Skeletal muscle tissue (tissue), 3 donors: ENCODE measurements at regions not wholly inside any gene's neighbourhood (a gene's known extent, or its start where the extent isn't known, plus 50 kb on each side); places are given as distances from the start of the nearest gene placed in this dataset.

Experiments used
- H3K27ac ChIP-seq: one replicate; pipeline ENCODE4 v1.7.0; 2013; ENCODE audit warnings: mild to moderate bottlenecking, low read depth, low read length, inconsistent platforms
- H3K27me3 ChIP-seq, 3 donors: one replicate each; pipeline ENCODE4 v1.7.0; 2013; ENCODE audit warnings: low read length in 3 of 3; ENCODE audit not compliant: control insufficient read depth in 3 of 3, insufficient read depth in 3 of 3
- H3K36me3 ChIP-seq, 3 donors: one replicate each; pipeline ENCODE4 v1.7.0; 2013; ENCODE audit warnings: low read length in 3 of 3; ENCODE audit not compliant: control insufficient read depth in 3 of 3, insufficient read depth in 3 of 3
- H3K4me1 ChIP-seq, 3 donors: one replicate each; pipeline ENCODE4 v1.7.0; 2013; ENCODE audit warnings: low read length in 3 of 3, mild to moderate bottlenecking in 3 of 3; ENCODE audit not compliant: control insufficient read depth in 3 of 3, insufficient read depth in 3 of 3
- H3K4me3 ChIP-seq, 3 donors: one replicate each; pipeline ENCODE4 v1.7.0; 2013; ENCODE audit warnings: low read length in 3 of 3
- H3K9ac ChIP-seq, 3 donors: one replicate each; pipeline ENCODE4 v1.7.0; 2013; ENCODE audit warnings: low read length in 3 of 3, mild to moderate bottlenecking in 3 of 3, moderate library complexity in 2 of 3, low read depth in 1 of 3
- H3K9me3 ChIP-seq, 3 donors: one replicate each; pipeline ENCODE4 v1.7.0; 2013; ENCODE audit warnings: low read length in 3 of 3; ENCODE audit not compliant: control insufficient read depth in 3 of 3
- donor health status: Osteomylitis.

DNA sequence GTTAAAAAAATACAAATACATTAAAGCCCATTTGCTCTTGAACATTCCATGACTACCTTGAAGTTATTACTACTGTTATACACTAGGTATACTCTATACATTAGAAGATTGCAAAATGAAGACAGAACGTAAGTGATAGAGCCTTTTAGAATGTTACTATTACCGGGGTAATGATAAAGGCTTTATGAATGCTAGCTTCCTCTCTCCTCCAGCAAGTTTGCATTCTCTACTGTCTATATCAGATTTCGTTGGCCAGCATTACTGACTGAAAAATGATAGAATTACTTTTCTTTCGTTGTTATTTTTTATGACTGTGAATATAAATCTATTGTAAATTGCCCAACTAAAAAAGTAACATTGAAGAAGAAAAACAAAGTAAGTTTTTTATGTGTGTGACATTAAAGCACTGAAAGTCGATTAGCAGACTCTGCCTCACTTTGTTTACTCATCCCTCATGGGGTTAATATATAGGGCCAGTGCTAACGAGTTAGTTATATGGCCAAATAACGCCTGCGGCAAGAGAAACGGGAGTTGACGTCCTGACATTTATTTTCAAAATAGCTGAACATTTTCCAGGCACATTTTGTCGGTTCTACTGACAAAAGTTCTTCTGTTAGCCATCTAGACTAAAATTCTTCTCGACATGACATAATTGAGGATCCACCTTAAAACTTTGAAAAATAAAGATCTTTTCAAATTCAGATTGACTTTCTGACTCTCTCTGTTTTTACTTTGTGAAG lies 163.8 kb upstream of the KITLG start:
- Histone ChIP-seq H3K36me3 (no peaks in the 10 kb centered on the region), H3K4me3 (no peak overlapping the region), H3K9ac (no peak overlapping the region), H3K27me3 (no peaks in the 10 kb centered on the region), H3K4me1 (no peaks in the 10 kb centered on the region), H3K27ac (no peak overlapping the region), H3K9me3 (no peaks in the 10 kb centered on the region)

DNA sequence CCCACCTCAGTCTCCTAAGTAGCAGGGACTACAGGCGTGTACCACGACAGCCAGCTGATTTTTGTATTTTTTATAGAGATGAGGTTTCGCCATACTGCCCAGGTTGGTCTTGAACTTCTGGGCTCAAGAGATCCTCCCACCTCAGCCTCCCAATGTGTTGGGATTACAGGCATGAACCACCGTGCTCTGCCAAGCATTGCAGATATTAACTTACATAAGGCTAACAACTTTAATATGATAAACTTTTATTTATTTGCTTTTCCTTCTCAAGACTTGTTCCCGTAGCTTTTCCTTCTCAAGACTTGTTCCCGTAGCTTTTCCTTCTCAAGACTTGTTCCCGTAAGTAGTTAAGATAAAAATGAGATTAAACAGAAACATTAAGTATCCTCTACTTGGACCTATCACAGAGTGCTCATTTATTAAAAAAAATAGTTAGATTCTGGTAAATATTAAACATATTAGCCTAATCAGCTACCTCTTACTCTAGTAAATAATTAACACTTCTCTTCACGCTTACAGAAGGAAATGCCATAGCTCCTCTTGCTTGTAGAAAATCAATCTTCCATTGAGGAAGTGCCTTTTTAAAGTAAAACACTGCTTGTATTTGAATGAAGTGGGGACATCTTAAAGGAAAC lies 157.7 kb upstream of the KITLG start:
- Histone ChIP-seq H3K27ac (no peak overlapping the region), H3K9ac (no peak overlapping the region), H3K27me3 (no peaks in the 10 kb centered on the region), H3K36me3 (no peaks in the 10 kb centered on the region), H3K4me3 (no peak overlapping the region), H3K9me3 (no peaks in the 10 kb centered on the region), H3K4me1 (no peaks in the 10 kb centered on the region)

DNA sequence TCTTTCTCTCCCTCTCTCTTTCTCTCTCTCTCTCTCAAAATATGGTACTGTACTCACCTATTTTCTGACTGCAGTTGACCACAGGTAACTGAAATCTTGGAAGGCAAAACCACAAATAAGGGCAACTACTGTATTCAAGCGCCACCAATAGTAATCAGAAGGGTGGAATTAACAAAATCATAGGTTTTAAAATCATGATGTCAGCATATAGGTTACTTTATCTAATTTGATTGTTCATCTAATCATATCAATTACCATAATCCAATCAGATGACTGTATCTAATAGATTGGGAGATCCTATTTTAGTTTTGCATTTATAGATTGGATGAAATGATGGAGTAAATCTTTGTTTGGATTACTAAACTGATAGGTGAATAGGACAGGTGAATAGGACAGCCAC lies 155.8 kb upstream of the KITLG start:
- Histone ChIP-seq H3K36me3 (no peaks in the 10 kb centered on the region), H3K27me3 (no peaks in the 10 kb centered on the region), H3K9ac (no peak overlapping the region), H3K27ac (no peak overlapping the region), H3K4me3 (no peak overlapping the region), H3K9me3 (no peaks in the 10 kb centered on the region), H3K4me1 (no peaks in the 10 kb centered on the region)

DNA sequence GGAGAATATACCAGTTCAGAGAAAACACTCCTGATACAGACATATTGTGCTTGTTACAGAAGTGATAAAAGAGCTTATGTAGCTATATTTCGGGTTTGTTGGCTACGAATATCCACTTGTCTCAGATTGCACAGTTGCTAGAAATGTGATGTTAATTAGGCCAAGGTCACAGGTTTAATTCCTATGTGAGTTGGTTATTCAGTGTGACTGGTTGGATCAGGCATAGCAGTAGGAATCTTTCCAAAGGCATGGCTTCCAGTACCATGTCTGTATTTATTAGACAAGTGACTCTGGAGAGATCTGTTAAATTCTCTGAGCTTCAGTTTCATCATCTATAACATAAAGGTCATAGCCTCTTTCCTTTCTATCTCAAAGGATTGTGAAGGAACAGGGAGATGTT lies 152.7 kb upstream of the KITLG start:
- H3K4me1 ChIP-seq = no peaks in the 10 kb centered on the region
- no peak overlapping the region for H3K4me3 ChIP-seq
- H3K27ac ChIP-seq = no peak overlapping the region
- H3K36me3 ChIP-seq = no peaks in the 10 kb centered on the region
- no peaks in the 10 kb centered on the region for H3K9me3 ChIP-seq
- H3K27me3 ChIP-seq = no peaks in the 10 kb centered on the region
- H3K9ac ChIP-seq = no peak overlapping the region

DNA sequence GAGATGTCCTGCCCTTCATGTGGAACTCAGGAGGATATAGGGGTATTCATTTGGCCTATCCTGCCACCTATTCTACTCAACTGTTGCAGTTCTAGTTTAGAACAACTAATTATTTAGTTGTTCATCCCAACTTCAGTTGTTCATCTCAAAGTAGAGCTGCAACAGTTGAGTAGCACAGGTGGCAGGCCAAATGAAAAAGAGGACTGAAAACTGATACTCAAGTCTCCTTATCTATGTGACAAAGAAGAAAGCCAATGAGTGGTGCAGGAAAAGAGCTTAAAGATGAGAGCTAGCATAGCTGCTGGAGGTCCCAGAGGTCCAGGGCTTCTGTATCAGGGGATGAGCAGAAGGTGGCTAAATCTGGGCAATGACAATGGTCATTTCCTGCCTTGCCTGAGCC lies 148.9 kb upstream of the KITLG start:
- Histone ChIP-seq H3K4me3 (no peak overlapping the region), H3K27ac (no peak overlapping the region), H3K4me1 (no peaks in the 10 kb centered on the region), H3K9me3 (no peaks in the 10 kb centered on the region), H3K36me3 (no peaks in the 10 kb centered on the region), H3K27me3 (no peaks in the 10 kb centered on the region), H3K9ac (no peak overlapping the region)

DNA sequence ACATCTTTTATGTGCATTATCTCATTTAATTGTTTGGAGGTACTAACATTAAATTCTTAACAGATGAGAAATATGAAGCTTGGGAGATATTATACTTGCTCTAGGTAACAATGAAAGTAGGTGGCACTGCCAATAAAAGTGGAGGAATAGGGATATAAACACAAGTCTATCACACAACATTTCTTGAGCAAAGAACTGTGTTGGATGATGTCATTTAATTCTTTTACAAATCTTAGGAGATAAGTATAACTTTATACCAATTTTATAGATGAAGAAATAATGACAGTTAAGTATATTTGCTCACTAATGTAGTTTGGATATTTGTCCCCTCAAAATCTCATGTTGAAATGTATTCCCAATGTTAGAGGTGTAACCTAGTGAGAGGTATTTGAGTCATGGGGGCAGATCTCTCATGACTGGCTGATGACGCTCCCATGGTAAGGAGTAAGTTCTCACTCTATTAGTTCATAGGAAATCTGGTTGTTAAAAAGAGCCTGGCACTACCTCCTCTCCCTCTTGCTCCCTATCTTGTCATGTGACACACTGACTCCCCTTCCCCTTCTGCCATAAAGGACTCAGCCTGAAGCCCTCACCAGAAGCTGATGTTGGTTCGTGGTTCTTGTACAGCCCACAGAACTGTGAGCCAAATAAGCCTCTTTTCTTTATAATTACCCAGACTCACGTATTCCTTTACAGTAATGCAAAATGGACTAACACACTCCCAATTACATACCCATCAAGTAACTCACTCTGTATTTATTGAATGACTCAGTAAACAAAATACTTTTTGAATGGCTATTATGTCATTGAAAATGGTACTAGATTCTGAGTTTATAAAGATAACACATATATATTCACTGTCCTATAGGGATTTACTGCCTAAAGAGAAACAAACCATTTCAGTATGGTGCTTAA lies 146.8 kb upstream of the KITLG start:
- no peak overlapping the region for H3K9ac ChIP-seq
- H3K27ac ChIP-seq = no peak overlapping the region
- no peak overlapping the region for H3K4me3 ChIP-seq
- H3K9me3 ChIP-seq = no peaks in the 10 kb centered on the region
- H3K27me3 ChIP-seq = no peaks in the 10 kb centered on the region
- H3K4me1 ChIP-seq = no peaks in the 10 kb centered on the region
- no peaks in the 10 kb centered on the region for H3K36me3 ChIP-seq

DNA sequence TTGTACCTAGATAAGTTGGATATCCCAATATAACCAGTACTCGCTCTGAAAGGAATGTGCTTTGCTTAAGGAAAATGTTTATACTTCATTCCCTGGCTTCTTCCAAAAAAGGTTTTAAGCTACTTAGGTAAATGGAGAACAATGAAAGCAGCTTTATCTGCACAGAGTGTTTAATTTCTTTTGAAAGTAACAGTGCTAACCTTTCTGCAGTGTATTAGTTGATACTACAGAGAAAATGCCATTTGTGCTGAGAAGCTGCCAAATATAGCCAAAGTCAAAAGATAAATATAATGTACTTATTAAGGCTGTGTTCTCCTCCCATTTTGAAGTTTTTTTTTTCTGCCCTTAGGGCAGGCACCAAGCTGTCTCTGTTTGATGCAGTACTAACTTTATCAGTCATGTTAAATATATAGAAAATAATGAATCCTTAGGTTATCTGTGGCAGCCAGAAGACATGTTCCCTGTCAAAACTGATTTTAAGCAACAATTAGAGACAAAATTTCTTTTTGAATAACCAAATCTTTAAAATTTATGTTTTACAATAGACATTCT lies 145.4 kb upstream of the KITLG start:
- Histone ChIP-seq H3K4me3 (no peak overlapping the region), H3K27me3 (no peaks in the 10 kb centered on the region), H3K9ac (no peak overlapping the region), H3K9me3 (no peaks in the 10 kb centered on the region), H3K36me3 (no peaks in the 10 kb centered on the region), H3K27ac (no peak overlapping the region), H3K4me1 (no peaks in the 10 kb centered on the region)

DNA sequence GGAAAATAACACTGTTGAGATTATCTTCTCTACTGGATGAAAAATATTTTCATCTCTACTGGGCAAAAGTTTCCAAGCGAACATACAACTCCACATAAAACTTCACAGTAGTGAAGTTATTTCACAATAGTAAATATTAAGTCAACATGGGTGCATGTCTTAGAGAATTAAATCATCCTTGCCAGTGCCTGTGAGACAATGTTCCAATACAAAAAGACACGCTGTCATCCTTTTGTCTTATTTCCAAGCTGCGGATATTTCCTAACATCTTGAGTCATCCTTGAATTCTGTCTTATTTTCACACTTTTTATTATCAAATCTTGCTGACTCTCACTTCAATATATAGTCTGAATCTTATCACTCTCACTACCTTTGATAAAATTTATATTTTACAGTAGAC lies 142.9 kb upstream of the KITLG start:
- no peaks in the 10 kb centered on the region for H3K4me1 ChIP-seq
- H3K36me3 ChIP-seq = no peaks in the 10 kb centered on the region
- H3K27me3 ChIP-seq = no peaks in the 10 kb centered on the region
- H3K9me3 ChIP-seq = no peaks in the 10 kb centered on the region
- no peak overlapping the region for H3K4me3 ChIP-seq
- no peak overlapping the region for H3K9ac ChIP-seq
- H3K27ac ChIP-seq = no peak overlapping the region

DNA sequence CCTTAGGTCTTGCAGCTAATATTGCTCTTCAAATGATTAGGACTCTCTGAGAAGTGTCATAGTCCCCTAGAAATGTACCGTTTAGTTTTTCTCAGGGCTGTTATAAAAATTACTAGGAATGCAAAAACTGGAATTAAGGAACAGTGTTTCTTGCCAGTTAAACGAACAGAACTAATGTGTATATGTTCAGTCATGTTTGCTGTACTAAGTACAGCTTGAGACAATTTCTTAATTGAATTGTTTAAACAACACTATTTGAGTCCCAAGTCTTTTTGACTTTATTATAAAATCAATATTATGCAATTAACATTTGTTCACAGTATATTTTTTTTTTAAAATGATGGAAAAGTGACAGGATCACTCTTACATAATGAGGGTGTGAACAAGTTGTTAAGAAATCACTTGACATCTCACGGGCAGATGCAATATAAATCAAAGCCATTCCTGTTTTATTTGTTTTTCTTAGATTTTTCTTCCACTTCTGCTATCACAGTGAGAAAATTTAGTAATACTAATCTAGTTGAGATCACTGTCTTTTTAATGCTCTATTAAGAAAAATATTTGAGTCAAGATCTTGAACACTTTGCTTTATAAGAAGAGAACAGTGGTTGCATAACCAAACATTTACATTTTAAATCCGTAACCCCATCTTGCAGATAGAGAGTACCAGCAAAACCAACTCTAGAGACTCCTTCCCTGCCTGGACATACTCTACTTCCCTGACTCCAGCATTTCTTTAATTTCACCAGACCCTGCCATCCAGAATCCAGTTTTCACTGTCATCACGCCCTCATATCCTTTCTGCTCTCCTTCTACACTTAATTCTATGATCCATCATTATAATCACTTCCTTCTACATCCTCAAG lies 140.7 kb upstream of the KITLG start:
- no peaks in the 10 kb centered on the region for H3K4me1 ChIP-seq
- H3K27me3 ChIP-seq = no peaks in the 10 kb centered on the region
- H3K9me3 ChIP-seq = no peaks in the 10 kb centered on the region
- no peaks in the 10 kb centered on the region for H3K36me3 ChIP-seq
- no peak overlapping the region for H3K9ac ChIP-seq
- H3K4me3 ChIP-seq = no peak overlapping the region
- no peak overlapping the region for H3K27ac ChIP-seq
